Upper lobe of right lung (tissue), 1 donor: ENCODE measurements at regions not wholly inside any gene's neighbourhood (a gene's known extent, or its start where the extent isn't known, plus 50 kb on each side); places are given as distances from the start of the nearest gene placed in this dataset.

Experiments used
- ATAC-seq: fragments of 200-7000 bp; cut with Tn5 transposase; one replicate; pipeline ENCODE4 v1.9.1; 2020; ENCODE audit warnings: mild to moderate bottlenecking, moderate library complexity
- DNase-seq: peaks from one replicate; pipeline ENCODE4 v3.0.0-alpha.2; 2020
- H3K27ac ChIP-seq: fragments of 200-600 bp; one replicate; pipeline ENCODE4 v1.8.0; 2022
- H3K27me3 ChIP-seq: fragments of 200-600 bp; one replicate; pipeline ENCODE4 v1.8.0; 2022; ENCODE audit warnings: mild to moderate bottlenecking
- H3K36me3 ChIP-seq: fragments of 200-600 bp; one replicate; pipeline ENCODE4 v1.8.0; 2022
- H3K4me1 ChIP-seq: fragments of 200-600 bp; one replicate; pipeline ENCODE4 v1.8.0; 2022
- H3K4me3 ChIP-seq: fragments of 200-600 bp; one replicate; pipeline ENCODE4 v1.8.0; 2022; ENCODE audit warnings: mild to moderate bottlenecking
- H3K9me3 ChIP-seq: fragments of 200-600 bp; one replicate; pipeline ENCODE4 v1.8.0; 2022
- CTCF ChIP-seq: fragments of 200-600 bp; IDR thresholded peaks from one replicate; pipeline ENCODE4 v1.8.0; 2022; ENCODE audit warnings: antibody characterized with exemption
- intact Hi-C: fragments of 100-400 bp; cut with DNase I; formaldehyde crosslinking; loops from one replicate; pipeline ENCODE4 v1.11.0; 2022
- donor health status: DM: no; HTN: yes; CAD: no; lungs with severe emphysema.

- intact Hi-C loops: no loop called here
- no peak for DNase-seq
- TF ChIP-seq CTCF: no peak
- no peak for ATAC-seq
- H3K27me3 ChIP-seq: no peaks in the 10 kb centered on the region
- H3K4me1 ChIP-seq: peaks cover 10% of the 10 kb centered on the region
- H3K9me3 ChIP-seq: no peaks in the 10 kb centered on the region
- no peaks in the 10 kb centered on the region for H3K36me3 ChIP-seq
- H3K27ac ChIP-seq: no peak overlapping the region
- no peak overlapping the region for H3K4me3 ChIP-seq
Observed at GRCh38 chr20:51987812-51988211, 185.5 kb upstream of the SALL4 start.

GRCh38 chr20:51985013-51985415 is 182.7 kb upstream of the SALL4 start:
- Histone ChIP-seq H3K27me3 (no peaks in the 10 kb centered on the region), H3K4me1 (peaks cover 10% of the 10 kb centered on the region), H3K27ac (peak overlapping the region; percentile 48), H3K4me3 (no peak overlapping the region), H3K36me3 (no peaks in the 10 kb centered on the region), H3K9me3 (no peaks in the 10 kb centered on the region)
- intact Hi-C loops: no loop called here
- TF ChIP-seq CTCF: no peak
- ATAC-seq: peak; percentile 71
- no peak for DNase-seq

- H3K36me3 ChIP-seq: no peaks in the 10 kb centered on the region
- no peaks in the 10 kb centered on the region for H3K27me3 ChIP-seq
- intact Hi-C loops: no loop called here
- ATAC-seq: no peak
- H3K4me1 ChIP-seq: peaks cover 6% of the 10 kb centered on the region
- no peak overlapping the region for H3K4me3 ChIP-seq
- H3K9me3 ChIP-seq: no peaks in the 10 kb centered on the region
- no peak for DNase-seq
- no peak for TF ChIP-seq CTCF
- H3K27ac ChIP-seq: no peak overlapping the region
Observed at GRCh38 chr20:51980277-51980676, 178.0 kb upstream of the SALL4 start.

GRCh38 chr20:51979226-51979625 is 176.9 kb upstream of the SALL4 start:
- DNase-seq (no peak), ATAC-seq (no peak)
- no peaks in the 10 kb centered on the region for H3K4me1 ChIP-seq
- H3K36me3 ChIP-seq: no peaks in the 10 kb centered on the region
- no peak overlapping the region for H3K4me3 ChIP-seq
- no peaks in the 10 kb centered on the region for H3K27me3 ChIP-seq
- intact Hi-C loops: no loop called here
- TF ChIP-seq CTCF: no peak
- H3K9me3 ChIP-seq: no peaks in the 10 kb centered on the region
- no peak overlapping the region for H3K27ac ChIP-seq

- Histone ChIP-seq H3K4me1 (no peaks in the 10 kb centered on the region), H3K27me3 (no peaks in the 10 kb centered on the region), H3K27ac (no peak overlapping the region), H3K4me3 (no peak overlapping the region), H3K9me3 (no peaks in the 10 kb centered on the region), H3K36me3 (no peaks in the 10 kb centered on the region)
- TF ChIP-seq CTCF: no peak
- intact Hi-C loops: no loop called here
- no peak for DNase-seq
- ATAC-seq: no peak
Observed at GRCh38 chr20:51978070-51978501, 175.8 kb upstream of the SALL4 start.

- no peak for TF ChIP-seq CTCF
- Histone ChIP-seq H3K27me3 (no peaks in the 10 kb centered on the region), H3K4me3 (no peak overlapping the region), H3K27ac (no peak overlapping the region), H3K9me3 (no peaks in the 10 kb centered on the region), H3K36me3 (no peaks in the 10 kb centered on the region), H3K4me1 (no peaks in the 10 kb centered on the region)
- intact Hi-C loops: no loop called here
- ATAC-seq (no peak), DNase-seq (no peak)
Observed at GRCh38 chr20:51972056-51972455, 169.7 kb upstream of the SALL4 start.
